K562 (cell line): ENCODE measurements at regions not wholly inside any gene's neighbourhood (a gene's known extent, or its start where the extent isn't known, plus 50 kb on each side); places are given as distances from the start of the nearest gene placed in this dataset.
"Not testable (repeated sequence)": the region's sequence is repeated elsewhere in the genome, so short reads cannot be mapped to it uniquely, and the experiment has no call there.

Experiments used
- ATAC-seq: fragments of 200-7000 bp; cut with Tn5 transposase; 3 replicates; pipeline ENCODE4 v1.9.1; 2020; ENCODE audit warnings: moderate library complexity
- BruUV-seq: library from RNA; stranded (reverse); fragments of 400-500 nt; replicated peaks from 2 replicates; lab custom pipeline; 2021; lab: Mats Ljungman, UMichigan
- CTCF ChIA-PET: fragments of 300-600 bp; formaldehyde crosslinking; extraction: SDS; loops from one replicate; lab custom pipeline; 2021; ENCODE audit warnings: low intra/inter-chr PET ratio; lab: Yijun Ruan, JAX
- POLR2A ChIA-PET: fragments of 300-600, 350-650 bp; sonication (Branson Sonifier 250); formaldehyde crosslinking; extraction: SDS; loops from one replicate; lab custom pipeline; 2021; ENCODE audit warnings: antibody characterized with exemption, inconsistent platforms; lab: Yijun Ruan, JAX
- DNase-seq, 4 experiments: peaks; one replicate each; pipeline versions ENCODE4 v3.0.0 to v3.0.0-alpha.2; 2011 to 2018; ENCODE audit warnings: low spot score in 3 of 4, mixed read lengths in 3 of 4; ENCODE audit errors: extremely low read depth in 1 of 4
- FAIRE-seq: peaks from 2 replicates; lab custom pipeline; 2011; peaks lifted over from hg19 to GRCh38; lab: Jason Lieb, UNC
- H2AFZ ChIP-seq: 2 replicates; pipeline ENCODE4 v1.6.0; 2011; ENCODE audit warnings: low read depth, low read length, control low read depth, inconsistent platforms
- H3K27ac ChIP-seq: fragments of 200-600 bp; 3 replicates; pipeline ENCODE4 v1.8.0; 2011; ENCODE audit warnings: low read depth, mild to moderate bottlenecking, control low read depth, inconsistent platforms, low read length, moderate library complexity, mixed read lengths; ENCODE audit errors: extremely low read depth
- H3K27me3 ChIP-seq, 2 experiments: fragments of 300-600 bp in 1 of 2; 2 replicates in 1 of 2; 3 replicates in 1 of 2; pipeline versions ENCODE4 v1.6.0 to v1.8.0; 2011; ENCODE audit warnings: inconsistent platforms in 2 of 2, low read length in 2 of 2, mild to moderate bottlenecking in 1 of 2, mixed read lengths in 1 of 2, moderate library complexity in 1 of 2; ENCODE audit not compliant: control insufficient read depth in 2 of 2, insufficient read depth in 2 of 2
- H3K36me3 ChIP-seq: fragments of 300-600 bp; 3 replicates; pipeline ENCODE4 v1.8.0; 2011; ENCODE audit warnings: mild to moderate bottlenecking, low read length, inconsistent platforms; ENCODE audit not compliant: control insufficient read depth, insufficient read depth
- H3K4me1 ChIP-seq, 2 experiments: fragments of 200-600 bp in 1 of 2; replicated peaks in 1 of 2; 2 replicates in 1 of 2; 3 replicates in 1 of 2; pipeline versions ENCODE4 v1.5.1 to v1.8.0; 2011; ENCODE audit warnings: inconsistent platforms in 2 of 2, low read length in 2 of 2, mild to moderate bottlenecking in 1 of 2, mixed read lengths in 1 of 2, moderate library complexity in 1 of 2; ENCODE audit not compliant: control insufficient read depth in 2 of 2, insufficient read depth in 2 of 2
- H3K4me2 ChIP-seq: 2 replicates; pipeline ENCODE4 v1.6.1; 2011; ENCODE audit warnings: low read length, control low read depth, inconsistent platforms, mixed read lengths; ENCODE audit not compliant: insufficient read depth
- H3K4me3 ChIP-seq: fragments of 200-600 bp; sonication (generic), shearing (Covaris generic); 2 replicates; pipeline ENCODE4 v1.5.1; 2016; ENCODE audit warnings: control low read depth, inconsistent platforms
- H3K79me2 ChIP-seq: fragments of 200-600 bp; 3 replicates; pipeline ENCODE4 v1.8.0; 2011; ENCODE audit warnings: low read length, inconsistent platforms; ENCODE audit not compliant: control insufficient read depth, insufficient read depth
- H3K9ac ChIP-seq, 2 experiments: 2 replicates each; pipeline versions ENCODE4 v1.6.0 to v1.6.1; 2011; ENCODE audit warnings: low read depth in 2 of 2, low read length in 2 of 2, control low read depth in 1 of 2, inconsistent platforms in 1 of 2, mild to moderate bottlenecking in 1 of 2, mixed read lengths in 1 of 2; ENCODE audit not compliant: insufficient read depth in 1 of 2
- H3K9me1 ChIP-seq: one replicate; pipeline ENCODE4 v1.6.0; 2011; ENCODE audit warnings: inconsistent platforms, mild to moderate bottlenecking, low read length, moderate library complexity; ENCODE audit not compliant: control insufficient read depth, insufficient read depth
- H3K9me3 ChIP-seq: replicated peaks from 2 replicates; pipeline ENCODE4 v1.5.1; 2011; ENCODE audit warnings: low read depth, low read length, inconsistent platforms; ENCODE audit not compliant: control insufficient read depth, insufficient read depth
- H4K20me1 ChIP-seq: replicated peaks from 2 replicates; pipeline ENCODE4 v1.6.1; 2011; ENCODE audit warnings: low read length, inconsistent platforms, mixed read lengths; ENCODE audit not compliant: control insufficient read depth, insufficient read depth
- CBFA2T2 ChIP-seq: fragments of 450-650 bp; conservative IDR thresholded peaks from 2 replicates; pipeline ENCODE4 v1.6.1; 2017; ENCODE audit warnings: mild to moderate bottlenecking
- CBFA2T3 ChIP-seq: fragments of 450-650 bp; IDR thresholded peaks from 2 replicates; pipeline ENCODE4 v1.6.1; 2017
- CEBPB ChIP-seq: fragments of 450-650 bp; IDR thresholded peaks from 2 replicates; pipeline ENCODE4 v1.6.1; 2016; ENCODE audit warnings: missing genetic modification characterization, missing compliant biosample characterization
- CTCF ChIP-seq, 3 experiments: IDR thresholded peaks in 2 of 3; conservative IDR thresholded peaks in 1 of 3; 2 replicates each; pipeline ENCODE4 v1.5.1; 2011 to 2012; ENCODE audit warnings: low read length in 3 of 3, mild to moderate bottlenecking in 3 of 3, control low read depth in 2 of 3, improper control_type of control experiment in 1 of 3, inconsistent platforms in 1 of 3, low read depth in 1 of 3, mixed read lengths in 1 of 3, moderate library complexity in 1 of 3; ENCODE audit not compliant: insufficient read depth in 2 of 3
- MEIS2 ChIP-seq: fragments of 450-650 bp; IDR thresholded peaks from 2 replicates; pipeline ENCODE4 v1.6.1; 2014; ENCODE audit warnings: mild to moderate bottlenecking; ENCODE audit not compliant: partially characterized antibody
- PBX2 ChIP-seq, 2 experiments: IDR thresholded peaks in 1 of 2; conservative IDR thresholded peaks in 1 of 2; 2 replicates each; pipeline ENCODE4 v1.6.1; 2016; ENCODE audit warnings: low read depth in 2 of 2, mild to moderate bottlenecking in 1 of 2, missing compliant biosample characterization in 1 of 2, missing genetic modification characterization in 1 of 2, moderate library complexity in 1 of 2
- WGBS: fragments of 100-300 bp; shearing (Covaris generic); methylation state at CpG from one replicate; pipeline ENCODE4 v1.1.6; 2016; ENCODE audit warnings: low coverage, mixed read lengths; ENCODE audit not compliant: insufficient coverage; ENCODE audit errors: missing lambda C conversion rate; 5-methylcytosine and 5-hydroxymethylcytosine counted together
- in situ Hi-C: fragments of 300-500 bp; cut with MboI; formaldehyde crosslinking; loops from 4 replicates; pipeline ENCODE4 v1.15.0; 2018; ENCODE audit warnings: inconsistent platforms, mixed read lengths
- intact Hi-C: fragments of 100-400 bp; cut with micrococcal nuclease; formaldehyde crosslinking; loops from 2 replicates; pipeline ENCODE4 v1.14.2; 2022

DNA sequence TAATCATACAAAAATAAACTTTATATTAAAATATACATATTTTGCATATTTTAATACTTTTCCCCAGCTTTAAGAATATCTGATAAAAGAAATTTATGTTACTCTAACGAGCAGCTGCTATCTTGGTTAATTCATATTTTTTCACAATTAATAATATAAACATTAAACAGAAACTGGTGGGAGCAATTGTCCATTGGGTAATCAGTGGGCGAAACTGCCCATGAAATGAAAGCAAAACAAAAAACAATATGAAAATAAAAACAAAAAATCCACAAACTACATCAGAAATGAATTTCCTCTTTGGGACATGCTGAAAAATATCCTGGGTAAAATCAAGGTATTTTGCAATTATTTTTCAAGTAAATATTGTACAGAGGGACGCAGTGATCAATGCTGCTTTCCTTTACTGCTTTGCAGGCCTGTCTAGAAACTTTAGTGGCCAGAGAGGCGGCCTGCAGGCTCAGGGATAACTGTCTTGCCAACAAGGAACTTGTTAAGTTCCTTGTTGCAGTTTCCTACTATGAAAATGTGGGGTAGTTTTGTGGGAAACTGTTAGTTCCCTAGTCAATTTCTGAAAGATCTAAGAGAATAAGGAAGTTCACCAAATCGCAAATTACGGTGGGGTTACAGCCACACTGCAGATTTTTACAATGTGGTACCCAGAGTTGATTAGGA is 309.0 kb upstream of the PLGLB2 start:
- H2AFZ ChIP-seq, intact Hi-C loops, H3K9ac ChIP-seq, H4K20me1 ChIP-seq, DNase-seq, CTCF ChIA-PET, H3K9me3 ChIP-seq, in situ Hi-C loops, H3K27ac ChIP-seq, POLR2A ChIA-PET, H3K4me1 ChIP-seq, H3K4me3 ChIP-seq, BruUV-seq, ATAC-seq, FAIRE-seq, H3K79me2 ChIP-seq, H3K27me3 ChIP-seq, H3K9me1 ChIP-seq, H3K4me2 ChIP-seq, H3K36me3 ChIP-seq: not testable (repeated sequence)
- 59% methylated on average over 6 of the region's 6 CpGs for WGBS

DNA sequence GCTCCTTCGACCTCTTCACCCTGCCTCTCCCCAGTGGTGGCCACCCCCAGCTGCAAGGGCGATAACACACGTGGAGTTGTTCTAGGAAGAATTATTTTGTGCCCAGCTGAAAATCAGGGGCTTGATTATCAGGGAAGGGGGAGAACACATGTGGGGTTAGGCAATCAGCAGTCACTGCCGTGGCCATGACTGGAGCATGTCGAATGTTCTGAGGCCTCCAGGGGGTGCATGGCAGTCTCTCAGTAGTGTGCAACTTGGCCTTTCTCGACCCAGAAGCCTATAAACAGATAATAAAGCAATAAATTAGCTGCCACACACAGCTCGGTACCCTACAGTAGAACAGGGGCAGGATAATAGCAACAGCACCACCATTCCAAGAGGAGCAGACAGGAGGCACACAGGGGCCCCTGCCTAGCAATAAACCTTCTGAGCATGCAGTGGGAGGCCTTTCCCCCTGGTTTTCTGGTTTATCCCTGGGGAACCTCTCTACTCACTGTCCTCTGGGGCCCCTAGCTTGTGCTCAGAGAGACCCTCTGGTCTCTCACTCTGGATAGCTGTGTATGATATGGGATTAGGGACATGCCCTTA is 308.2 kb upstream of the PLGLB2 start:
- intact Hi-C loops; H3K27me3 ChIP-seq; H3K79me2 ChIP-seq; H3K4me2 ChIP-seq; H3K9me3 ChIP-seq; CTCF ChIA-PET; H3K9me1 ChIP-seq; H4K20me1 ChIP-seq; in situ Hi-C loops; BruUV-seq; H3K9ac ChIP-seq; H3K4me1 ChIP-seq; H3K4me3 ChIP-seq; FAIRE-seq; POLR2A ChIA-PET; H3K27ac ChIP-seq; H3K36me3 ChIP-seq; TF ChIP-seq PBX2 (CRISPR knock-in tag; IDR thresholded peaks at IDR 0.05; ENCODE audit: low read depth): not testable (repeated sequence)
- DNase-seq = peak in 2 of 4 experiments; percentile 3 to 56
- ATAC-seq = peak; percentile 94
- WGBS = 15% methylated on average over 5 of the region's 7 CpGs
- TF ChIP-seq CEBPB (tag) (peak; percentile 35), CTCF (IDR thresholded peaks at IDR 0.05 in 2 of 3, conservative IDR thresholded peaks at IDR 0.05 in 1 of 3; ENCODE audit: insufficient read depth in 2 of 3, low read depth in 1 of 3, low read length in 3 of 3) (peak in 1 of 3 experiments; percentile 30; a peak in 1 of 6 replicates), CBFA2T2 (0 out of 2 replicates have a peak, but pooled peaks have one; percentile 4), MEIS2 (peak; percentile 35), CBFA2T3 (peak; percentile 27), PBX2 (tag; conservative IDR thresholded peaks at IDR 0.05; ENCODE audit: low read depth) (peak; percentile 20; the same call in 1 of the 2 replicates)
- peak overlapping the region; percentile 63 for H2AFZ ChIP-seq
